Epithelial cell of proximal tubule (primary cell): ENCODE measurements at regions not wholly inside any gene's neighbourhood (a gene's known extent, or its start where the extent isn't known, plus 50 kb on each side); places are given as distances from the start of the nearest gene placed in this dataset.

Source experiments
- DNase-seq: peaks from one replicate; pipeline ENCODE4 v3.0.0-alpha.2; 2011; ENCODE audit warnings: low read depth
- H3K4me3 ChIP-seq: 2 replicates; pipeline ENCODE4 v1.5.1; 2011; ENCODE audit warnings: low read depth, mild to moderate bottlenecking, low read length
- TF ChIP-seq, protein P1 (sequence below): conservative IDR thresholded peaks from 2 replicates; pipeline ENCODE4 v1.5.1; 2012; ENCODE audit warnings: low read depth, mild to moderate bottlenecking, low read length

DNA sequence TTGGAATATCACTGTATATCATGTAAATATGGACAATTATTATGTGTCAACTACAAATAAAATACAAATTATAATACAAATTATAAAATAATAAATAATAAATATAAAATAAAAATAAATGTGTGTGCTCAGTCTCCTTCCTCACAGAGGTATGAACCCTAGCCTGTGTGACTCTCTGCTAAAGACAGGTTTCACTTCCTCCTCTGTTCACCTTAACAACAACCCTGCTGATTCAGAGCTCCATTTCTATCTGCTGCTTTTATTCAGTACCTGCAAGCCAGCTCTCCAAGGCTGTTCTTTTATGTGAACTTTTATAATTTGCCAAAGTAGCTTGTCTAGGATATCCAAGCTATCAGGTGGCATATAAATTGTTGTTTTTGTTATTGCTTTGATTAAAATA is 610.7 kb upstream of the GRM7 start:
- no peak for DNase-seq
- no peak overlapping the region for H3K4me3 ChIP-seq
- TF ChIP-seq, protein P1, sequence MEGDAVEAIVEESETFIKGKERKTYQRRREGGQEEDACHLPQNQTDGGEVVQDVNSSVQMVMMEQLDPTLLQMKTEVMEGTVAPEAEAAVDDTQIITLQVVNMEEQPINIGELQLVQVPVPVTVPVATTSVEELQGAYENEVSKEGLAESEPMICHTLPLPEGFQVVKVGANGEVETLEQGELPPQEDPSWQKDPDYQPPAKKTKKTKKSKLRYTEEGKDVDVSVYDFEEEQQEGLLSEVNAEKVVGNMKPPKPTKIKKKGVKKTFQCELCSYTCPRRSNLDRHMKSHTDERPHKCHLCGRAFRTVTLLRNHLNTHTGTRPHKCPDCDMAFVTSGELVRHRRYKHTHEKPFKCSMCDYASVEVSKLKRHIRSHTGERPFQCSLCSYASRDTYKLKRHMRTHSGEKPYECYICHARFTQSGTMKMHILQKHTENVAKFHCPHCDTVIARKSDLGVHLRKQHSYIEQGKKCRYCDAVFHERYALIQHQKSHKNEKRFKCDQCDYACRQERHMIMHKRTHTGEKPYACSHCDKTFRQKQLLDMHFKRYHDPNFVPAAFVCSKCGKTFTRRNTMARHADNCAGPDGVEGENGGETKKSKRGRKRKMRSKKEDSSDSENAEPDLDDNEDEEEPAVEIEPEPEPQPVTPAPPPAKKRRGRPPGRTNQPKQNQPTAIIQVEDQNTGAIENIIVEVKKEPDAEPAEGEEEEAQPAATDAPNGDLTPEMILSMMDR: no peak

DNA sequence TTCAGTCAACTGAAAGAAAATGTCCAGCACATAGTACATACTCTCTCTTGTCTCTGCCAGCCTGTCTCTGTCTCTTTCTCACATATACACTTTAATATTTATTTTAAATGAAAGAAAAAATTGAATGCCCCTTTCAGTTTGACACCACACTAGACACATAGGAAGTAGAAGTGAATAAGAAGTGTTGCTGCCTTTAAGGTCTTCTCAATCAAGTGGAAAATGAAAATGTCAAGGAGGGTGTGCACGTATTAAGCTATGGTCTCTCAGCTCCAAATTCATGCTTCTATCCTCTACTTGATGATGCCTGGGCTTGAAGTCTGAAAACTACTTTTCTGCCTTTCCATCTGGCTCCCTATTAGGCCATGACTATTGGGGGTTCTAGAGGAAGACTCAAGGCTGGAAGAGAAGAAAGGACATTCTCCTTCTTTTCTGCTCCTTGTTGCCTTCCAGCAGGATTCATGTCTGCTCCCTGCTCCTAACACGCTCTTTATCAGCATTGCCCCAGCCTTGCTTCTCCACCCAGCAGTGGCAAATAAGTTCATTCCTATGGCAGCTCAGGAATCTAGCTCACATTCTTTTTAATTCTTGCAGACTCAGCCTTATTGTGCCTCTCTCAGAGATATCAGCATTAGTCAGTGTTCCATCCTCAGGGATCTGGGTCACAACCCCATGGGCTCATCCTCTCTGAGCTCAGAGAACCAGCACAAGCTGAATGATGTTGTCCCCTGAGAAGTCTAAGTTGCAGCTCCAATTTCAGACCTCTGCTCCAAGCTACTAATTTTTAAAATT is 609.1 kb upstream of the GRM7 start:
- DNase-seq: no peak
- TF ChIP-seq, protein P1: no peak
- H3K4me3 ChIP-seq: no peak overlapping the region

DNA sequence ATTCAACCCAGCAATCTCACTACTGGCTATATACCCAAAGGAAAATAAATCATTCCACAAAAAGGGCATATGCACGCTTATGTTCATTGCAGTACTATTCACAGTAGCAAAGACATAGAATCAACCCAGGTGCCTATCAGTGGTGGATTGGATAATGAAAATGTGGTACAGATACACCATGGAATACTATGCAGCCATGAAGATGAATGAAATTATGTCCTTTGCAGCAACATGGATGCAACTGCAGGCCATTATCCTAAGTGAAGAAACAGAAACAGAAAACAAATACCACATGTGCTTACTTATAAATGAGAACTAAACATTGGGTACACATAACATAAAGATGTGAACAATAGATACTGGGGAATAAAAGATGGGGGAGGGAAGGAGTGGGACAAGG is 606.4 kb upstream of the GRM7 start:
- no peak overlapping the region for H3K4me3 ChIP-seq
- TF ChIP-seq, protein P1: no peak
- DNase-seq: no peak

DNA sequence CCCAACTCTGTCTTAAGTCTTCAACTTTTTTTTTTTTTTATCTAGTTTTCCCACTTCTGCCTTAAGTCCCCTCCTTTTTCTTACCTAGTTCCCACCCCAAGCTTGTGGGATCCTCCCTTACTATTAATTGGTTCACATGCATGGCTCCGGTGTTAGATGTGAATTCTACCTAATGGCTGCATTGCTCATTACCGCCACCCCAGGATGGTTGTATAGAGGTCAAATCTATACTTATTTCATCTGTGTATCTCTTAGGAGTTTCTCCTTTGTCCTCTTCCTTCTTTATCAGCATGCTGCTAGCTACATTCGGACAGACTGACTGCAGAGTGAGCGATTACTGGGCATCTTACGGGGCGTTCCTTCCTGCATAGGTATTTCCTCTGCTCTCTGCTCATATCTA is 605.7 kb upstream of the GRM7 start:
- no peak overlapping the region for H3K4me3 ChIP-seq
- TF ChIP-seq, protein P1: no peak
- no peak for DNase-seq

DNA sequence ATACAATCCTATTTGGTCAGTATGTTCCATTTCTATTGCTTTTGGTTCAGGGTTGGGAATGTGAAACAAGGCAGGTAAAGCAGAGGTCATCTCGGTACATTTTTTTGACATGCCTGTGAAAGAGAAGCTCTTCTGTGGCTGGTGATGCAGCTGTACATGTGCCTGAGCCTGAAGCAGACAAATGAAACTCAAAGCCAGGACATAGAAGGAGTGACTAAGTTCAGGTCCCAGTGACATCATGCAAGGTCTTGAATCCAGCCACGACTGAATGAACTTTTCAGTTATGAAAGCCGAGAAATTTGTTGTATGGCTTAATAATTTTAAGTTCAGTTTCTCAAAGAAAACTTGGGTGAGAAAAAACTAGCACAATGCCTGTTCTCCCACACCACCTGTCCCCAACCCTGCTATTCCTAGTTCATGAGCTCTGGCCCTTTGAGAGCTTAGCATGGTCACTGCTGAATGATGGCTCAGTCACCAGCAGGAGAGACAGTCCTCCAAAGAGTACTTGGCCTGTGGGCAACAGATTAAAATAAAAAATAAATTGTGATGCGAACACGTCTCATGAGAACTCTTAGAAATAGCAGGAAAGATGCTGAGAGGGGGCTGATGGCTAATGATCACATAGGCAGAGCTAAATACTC is 600.2 kb upstream of the GRM7 start:
- TF ChIP-seq, protein P1: no peak
- no peak overlapping the region for H3K4me3 ChIP-seq
- no peak for DNase-seq

DNA sequence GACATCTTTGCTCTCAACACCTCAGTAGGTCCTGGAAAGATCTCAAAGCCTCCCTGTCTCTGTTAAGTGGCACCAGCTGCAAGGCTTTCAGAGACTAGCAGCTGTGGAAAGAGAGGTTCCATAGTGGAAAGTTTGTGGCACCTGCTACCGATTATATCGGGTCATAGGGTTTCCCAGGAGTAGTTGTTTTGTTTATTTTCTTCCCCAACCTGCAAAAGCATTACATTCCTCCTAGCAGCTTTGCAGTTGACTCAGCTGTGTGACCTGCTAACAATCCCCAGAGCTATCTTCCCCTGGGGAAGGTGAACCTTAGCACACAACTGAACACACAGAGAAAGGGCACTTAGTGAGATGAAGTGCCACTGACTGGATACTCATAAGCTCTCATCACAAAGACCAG is 598.9 kb upstream of the GRM7 start:
- TF ChIP-seq, protein P1: no peak
- no peak for DNase-seq
- no peak overlapping the region for H3K4me3 ChIP-seq

DNA sequence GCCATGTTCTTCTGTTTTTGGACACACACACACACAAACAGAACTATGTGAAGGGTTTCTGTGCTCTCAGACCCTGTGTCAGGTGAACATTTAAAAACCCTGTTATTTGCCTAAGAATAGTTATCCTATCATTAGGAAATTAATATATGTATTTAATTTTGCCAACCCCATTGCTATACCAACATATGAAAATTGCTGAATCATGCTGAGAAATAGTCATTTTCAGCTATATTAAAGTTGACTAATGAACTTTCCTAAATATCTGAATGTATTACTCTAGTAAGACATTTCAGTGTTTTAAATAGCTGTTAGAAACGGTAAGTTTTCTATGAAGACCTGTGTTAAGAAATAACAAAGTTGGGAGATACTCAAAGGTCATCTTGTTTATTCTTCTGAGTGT is 596.9 kb upstream of the GRM7 start:
- TF ChIP-seq, protein P1: no peak
- no peak for DNase-seq
- no peak overlapping the region for H3K4me3 ChIP-seq
